ENCODE measurements at regions not wholly inside any gene's neighbourhood (a gene's known extent, or its start where the extent isn't known, plus 50 kb on each side); places are given as distances from the start of the nearest gene placed in this dataset.

GRCh38 chr3:182741214-182741613 is 52.1 kb upstream of the ATP11B start:
- TF ChIP-seq, protein P1, sequence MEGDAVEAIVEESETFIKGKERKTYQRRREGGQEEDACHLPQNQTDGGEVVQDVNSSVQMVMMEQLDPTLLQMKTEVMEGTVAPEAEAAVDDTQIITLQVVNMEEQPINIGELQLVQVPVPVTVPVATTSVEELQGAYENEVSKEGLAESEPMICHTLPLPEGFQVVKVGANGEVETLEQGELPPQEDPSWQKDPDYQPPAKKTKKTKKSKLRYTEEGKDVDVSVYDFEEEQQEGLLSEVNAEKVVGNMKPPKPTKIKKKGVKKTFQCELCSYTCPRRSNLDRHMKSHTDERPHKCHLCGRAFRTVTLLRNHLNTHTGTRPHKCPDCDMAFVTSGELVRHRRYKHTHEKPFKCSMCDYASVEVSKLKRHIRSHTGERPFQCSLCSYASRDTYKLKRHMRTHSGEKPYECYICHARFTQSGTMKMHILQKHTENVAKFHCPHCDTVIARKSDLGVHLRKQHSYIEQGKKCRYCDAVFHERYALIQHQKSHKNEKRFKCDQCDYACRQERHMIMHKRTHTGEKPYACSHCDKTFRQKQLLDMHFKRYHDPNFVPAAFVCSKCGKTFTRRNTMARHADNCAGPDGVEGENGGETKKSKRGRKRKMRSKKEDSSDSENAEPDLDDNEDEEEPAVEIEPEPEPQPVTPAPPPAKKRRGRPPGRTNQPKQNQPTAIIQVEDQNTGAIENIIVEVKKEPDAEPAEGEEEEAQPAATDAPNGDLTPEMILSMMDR (conservative IDR thresholded peaks at IDR 0.05): no peak
- TF ChIP-seq EZH2 (IDR thresholded peaks at IDR 0.05; ENCODE audit: low read depth): no peak

Data from PC-9 (cell line).